Left ventricle myocardium superior (tissue), 1 donor: ENCODE measurements at regions not wholly inside any gene's neighbourhood (a gene's known extent, or its start where the extent isn't known, plus 50 kb on each side); places are given as distances from the start of the nearest gene placed in this dataset.

Source experiments
- ATAC-seq: fragments of 200-7000 bp; cut with Tn5 transposase; one replicate; pipeline ENCODE4 v1.9.1; 2020; ENCODE audit warnings: mild to moderate bottlenecking, moderate library complexity
- DNase-seq: peaks from one replicate; pipeline ENCODE4 v3.0.0-alpha.2; 2020
- intact Hi-C: fragments of 100-400 bp; cut with micrococcal nuclease; formaldehyde crosslinking; loops from one replicate; pipeline ENCODE4 v1.11.0; 2022
- donor health status: DM: no; HTN: yes; CAD: no; lungs with severe emphysema.

- DNase-seq (no peak), ATAC-seq (no peak)
- intact Hi-C loops, result no loop called here
These were observed 81.8 kb upstream of the LINGO1 start for GRCh38 chr15:77714555-77714954.

DNA sequence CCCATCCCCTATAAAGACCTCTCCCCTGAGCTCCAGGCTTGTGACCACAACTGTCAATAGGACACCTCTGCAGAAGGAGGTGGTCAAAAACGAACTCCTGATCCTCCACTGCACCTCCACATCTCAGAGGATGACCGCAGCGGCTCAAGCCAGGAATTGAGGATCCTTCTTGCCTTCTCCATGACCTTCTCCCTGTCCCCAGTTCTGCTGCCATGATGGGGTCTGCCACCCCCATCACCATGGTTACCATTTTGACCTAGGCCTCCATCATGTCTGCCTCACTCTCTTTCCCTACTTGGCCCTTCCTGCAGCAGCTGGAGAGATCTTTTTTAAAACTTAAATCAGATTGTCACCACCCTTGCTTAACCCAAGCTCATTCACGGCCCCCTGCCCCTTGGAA lies 81.3 kb upstream of the LINGO1 start:
- intact Hi-C loops, result no loop called here
- DNase-seq (no peak), ATAC-seq (no peak)

GRCh38 chr15:77713281-77713680 lies 80.6 kb upstream of the LINGO1 start:
- ATAC-seq, result no peak
- intact Hi-C loops, result no loop called here
- no peak for DNase-seq

- ATAC-seq (no peak), DNase-seq (no peak)
- intact Hi-C loops, result no loop called here
These were observed 79.7 kb upstream of the LINGO1 start for GRCh38 chr15:77712438-77712837.

DNA sequence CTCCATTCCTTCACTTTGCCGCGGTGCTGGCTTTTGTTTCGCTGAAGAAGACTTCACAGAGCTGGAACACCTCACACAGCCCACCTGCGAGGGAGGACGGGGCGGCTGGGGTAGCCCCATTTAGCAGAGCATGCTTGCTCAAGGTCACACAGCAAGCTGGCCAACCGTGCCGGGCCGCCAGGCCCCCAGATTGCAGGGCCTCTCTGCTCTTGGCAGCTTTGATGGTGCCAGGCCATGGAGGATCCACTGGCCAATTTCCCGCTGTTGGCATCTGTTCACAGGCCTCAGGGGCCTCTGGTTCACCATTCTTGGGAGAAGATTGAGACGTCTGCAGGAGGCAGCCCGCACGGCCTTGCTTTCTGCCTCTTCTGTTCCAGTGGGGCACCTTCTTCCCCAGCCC lies 77.9 kb upstream of the LINGO1 start:
- intact Hi-C loops, result no loop called here
- DNase-seq (peak; percentile 38), ATAC-seq (no peak)

GRCh38 chr15:77710206-77710605 lies 77.5 kb upstream of the LINGO1 start:
- ATAC-seq (no peak), DNase-seq (no peak)
- intact Hi-C loops, result no loop called here

GRCh38 chr15:77709135-77709886 lies 76.6 kb upstream of the LINGO1 start:
- ATAC-seq, result no peak
- intact Hi-C loops, result no loop called here
- no peak for DNase-seq

GRCh38 chr15:77706482-77707244 lies 74.0 kb upstream of the LINGO1 start:
- ATAC-seq (no peak), DNase-seq (no peak)
- intact Hi-C loops, result no loop called here

DNA sequence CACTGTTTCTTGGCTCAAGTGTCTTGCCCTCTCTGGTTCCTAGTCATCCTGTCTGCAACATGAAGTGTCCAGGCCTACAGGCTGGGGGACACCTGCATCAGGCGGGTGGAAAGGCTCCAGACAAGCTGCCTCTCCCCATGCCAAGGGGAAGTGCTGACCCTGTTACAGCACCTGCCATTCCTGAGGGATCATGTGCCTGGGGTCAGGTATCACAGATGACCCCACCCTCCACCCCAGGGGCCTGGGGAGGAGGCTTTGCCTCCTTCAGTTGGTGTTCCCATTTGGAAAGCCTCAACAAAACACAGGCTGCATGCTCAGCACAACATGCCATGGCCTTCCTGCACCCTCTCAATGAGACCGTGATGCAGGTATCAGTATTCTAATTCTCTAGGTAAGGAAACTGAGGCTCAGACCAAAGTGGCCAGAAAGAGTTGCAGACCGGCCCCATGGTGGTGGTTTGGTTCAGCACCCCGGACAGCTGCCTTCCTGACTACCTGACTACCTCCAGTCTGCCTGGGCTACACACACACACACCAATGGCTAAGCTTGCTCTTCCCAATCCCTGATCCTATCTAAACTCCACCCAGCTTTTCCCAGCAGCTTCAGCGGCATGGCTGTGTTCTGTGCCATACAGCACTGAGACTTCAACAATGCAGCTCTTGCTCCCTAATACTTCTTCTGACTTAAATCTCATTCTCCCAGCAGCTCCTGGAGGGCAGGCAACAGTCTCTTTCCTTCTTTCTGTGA lies 69.7 kb upstream of the LINGO1 start:
- intact Hi-C loops, result no loop called here
- peak; percentile 51 for ATAC-seq
- no peak for DNase-seq

GRCh38 chr15:77698481-77698880 lies 65.8 kb upstream of the LINGO1 start:
- intact Hi-C loops, result no loop called here
- no peak for ATAC-seq
- no peak for DNase-seq

DNA sequence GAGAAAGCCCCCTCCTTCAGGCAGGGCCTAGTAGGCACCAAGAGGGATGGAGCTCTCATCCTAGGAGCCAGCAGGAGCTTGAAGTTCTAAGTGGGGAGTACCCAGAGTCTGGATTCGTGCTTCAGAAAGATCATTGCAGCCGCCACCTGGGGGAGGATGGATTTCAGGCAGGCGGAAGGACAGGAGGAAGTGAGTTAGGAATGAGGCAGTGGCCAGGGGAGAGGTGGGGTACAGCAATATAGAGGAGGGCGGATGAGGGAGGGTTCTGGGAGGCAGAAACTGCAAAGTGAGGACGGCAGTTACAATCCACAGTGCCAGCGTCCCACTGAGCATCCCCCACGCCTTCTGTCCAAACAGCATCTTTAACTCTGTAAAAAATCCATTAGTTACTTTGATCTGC lies 65.2 kb upstream of the LINGO1 start:
- intact Hi-C loops, result no loop called here
- ATAC-seq, result no peak
- DNase-seq, result no peak

DNA sequence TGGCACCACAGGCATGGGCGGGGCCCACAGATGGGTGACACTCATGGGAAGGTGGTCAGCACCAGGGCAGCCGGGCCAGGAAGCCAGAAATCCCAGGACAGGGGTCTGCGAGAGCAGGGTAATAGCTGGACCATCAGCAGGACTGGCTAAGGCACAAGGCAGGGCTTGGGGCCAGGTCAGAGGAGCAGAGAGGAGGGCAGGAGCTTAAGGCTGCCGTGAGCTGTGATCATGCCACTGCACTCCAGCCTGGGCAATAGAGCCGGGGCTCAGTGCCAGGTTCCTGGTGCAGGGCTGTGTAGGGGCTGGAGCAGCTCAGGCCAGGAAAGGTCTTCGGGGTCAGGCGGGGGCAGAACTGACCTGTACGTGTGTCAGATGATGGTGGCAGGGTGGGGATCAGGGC lies 64.2 kb upstream of the LINGO1 start:
- DNase-seq, result peak; percentile 56
- intact Hi-C loops, result no loop called here
- peak; percentile 93 for ATAC-seq

DNA sequence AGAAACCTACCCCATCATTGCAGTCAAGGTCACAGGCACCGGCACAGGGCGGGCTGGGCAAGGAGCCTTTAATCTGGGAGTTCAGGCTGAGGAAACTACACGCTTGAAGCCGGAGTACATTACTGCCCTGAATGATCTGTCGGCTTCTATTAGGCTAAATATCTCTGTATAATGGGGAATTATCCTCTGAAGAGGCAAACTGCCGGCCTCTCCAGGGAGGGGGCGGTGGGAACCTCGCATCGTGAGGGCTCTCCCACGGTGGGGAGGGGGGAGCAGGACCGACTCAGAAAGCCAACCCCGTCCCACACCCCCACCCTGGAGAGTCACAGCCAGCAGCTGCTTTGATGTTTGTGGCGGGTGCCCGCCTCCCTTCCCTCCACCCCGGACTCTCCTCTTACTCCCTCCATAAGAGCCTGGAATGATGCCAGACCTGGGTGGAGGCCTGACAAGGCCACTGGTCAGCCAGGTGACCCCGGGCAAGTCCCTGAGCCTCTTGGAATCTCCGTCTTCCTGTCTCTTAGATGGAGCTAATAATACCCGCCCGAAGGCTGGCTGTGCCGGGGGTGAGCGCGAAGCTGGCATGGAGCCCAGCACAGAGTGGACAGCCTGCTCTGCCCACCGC lies 63.4 kb upstream of the LINGO1 start:
- intact Hi-C loops, result no loop called here
- ATAC-seq (peak; percentile 64), DNase-seq (no peak)

- no peak for ATAC-seq
- intact Hi-C loops, result no loop called here
- no peak for DNase-seq
These were observed 62.8 kb upstream of the LINGO1 start for GRCh38 chr15:77695548-77695947.

DNA sequence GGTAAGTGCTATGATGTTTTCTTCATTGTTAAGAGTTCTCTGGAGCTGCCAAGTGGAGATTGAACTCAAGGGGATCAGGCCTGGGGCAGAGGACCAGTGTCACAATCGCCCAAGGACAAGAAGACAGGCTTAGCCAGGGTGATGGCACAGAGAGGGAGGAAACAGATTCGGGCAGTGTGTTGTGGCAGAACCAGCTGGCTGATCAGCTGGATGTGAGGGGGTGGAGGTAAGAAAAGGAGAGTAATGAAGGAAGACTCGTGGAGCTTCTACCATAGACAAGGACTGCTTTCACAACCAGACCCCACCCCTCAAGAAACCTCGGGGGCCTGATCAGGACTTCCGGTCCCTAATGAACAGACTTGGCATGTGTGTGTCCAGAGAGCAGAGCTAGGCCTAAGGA lies 60.9 kb upstream of the LINGO1 start:
- intact Hi-C loops, result no loop called here
- ATAC-seq, result no peak
- no peak for DNase-seq

- intact Hi-C loops, result no loop called here
- no peak for ATAC-seq
- DNase-seq, result no peak
These were observed 59.9 kb upstream of the LINGO1 start for GRCh38 chr15:77692614-77693013.

DNA sequence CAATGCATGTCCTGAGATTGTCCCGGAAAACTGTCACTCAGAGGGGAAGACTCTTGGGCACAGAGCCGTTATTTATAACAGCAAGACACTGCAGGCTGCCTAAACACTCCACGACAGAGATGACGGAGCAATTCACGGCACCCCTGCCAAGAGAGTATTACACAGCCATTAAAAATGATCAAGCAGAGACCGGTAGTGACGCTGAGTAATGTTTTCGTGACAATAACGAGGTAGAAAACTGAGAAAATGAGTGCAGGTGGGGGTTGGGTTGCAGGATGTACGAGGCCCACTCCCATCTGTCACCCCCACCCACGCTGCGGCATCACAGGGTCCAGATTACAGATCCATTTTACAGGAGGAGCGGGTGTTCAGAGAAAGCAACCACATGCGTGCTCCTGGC lies 58.9 kb upstream of the LINGO1 start:
- ATAC-seq (no peak), DNase-seq (no peak)
- intact Hi-C loops, result no loop called here

- intact Hi-C loops, result no loop called here
- ATAC-seq, result no peak
- no peak for DNase-seq
These were observed 57.1 kb upstream of the LINGO1 start for GRCh38 chr15:77689821-77690220.

DNA sequence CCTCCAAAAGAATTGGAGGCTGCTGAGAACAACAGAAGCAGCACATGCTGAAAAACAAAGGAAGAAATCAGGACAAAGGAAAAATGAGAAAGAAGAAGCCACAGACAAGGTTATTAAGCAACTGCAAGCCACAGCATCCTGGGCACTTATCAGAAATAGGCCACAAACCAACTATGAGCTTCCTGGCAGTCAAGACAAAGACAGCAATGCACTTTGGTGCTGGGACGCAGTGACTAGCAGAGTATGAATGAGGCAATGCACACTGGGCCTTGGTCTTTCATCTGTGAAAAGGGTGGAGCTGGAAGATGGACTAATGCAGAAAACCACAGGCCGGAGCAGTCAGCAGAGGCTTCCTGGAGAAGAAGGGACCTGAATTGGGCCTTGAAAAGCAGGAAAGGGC lies 56.0 kb upstream of the LINGO1 start:
- no peak for DNase-seq
- no peak for ATAC-seq
- intact Hi-C loops, result no loop called here

- no peak for DNase-seq
- intact Hi-C loops, result no loop called here
- ATAC-seq, result no peak
These were observed 55.6 kb upstream of the LINGO1 start for GRCh38 chr15:77688266-77688665.
